BLaER1 treated with 17β-estradiol and CSF1 and Interleukin-3, amounts not matched to agents 10 nM and 100 nM (cell line): ENCODE measurements at regions not wholly inside any gene's neighbourhood (a gene's known extent, or its start where the extent isn't known, plus 50 kb on each side); places are given as distances from the start of the nearest gene placed in this dataset.

Experiments
- H3K27ac ChIP-seq, 11 experiments: shearing (Covaris generic); formaldehyde crosslinking; 2 replicates each; pipeline ENCODE4 v1.8.1; 2022
- H3K27me3 ChIP-seq, 11 experiments: shearing (Covaris generic); formaldehyde crosslinking; 2 replicates each; pipeline ENCODE4 v1.8.1; 2022
- H3K36me3 ChIP-seq, 11 experiments: shearing (Covaris generic); formaldehyde crosslinking; 2 replicates each; pipeline ENCODE4 v1.8.1; 2022
- H3K4me1 ChIP-seq, 10 experiments: shearing (Covaris generic); formaldehyde crosslinking; 2 replicates each; pipeline ENCODE4 v1.8.1; 2022
- H3K4me2 ChIP-seq, 11 experiments: shearing (Covaris generic); formaldehyde crosslinking; 2 replicates each; pipeline ENCODE4 v1.8.1; 2022
- H3K4me3 ChIP-seq, 10 experiments: shearing (Covaris generic); formaldehyde crosslinking; 2 replicates each; pipeline ENCODE4 v1.8.1; 2022
- H3K9ac ChIP-seq, 11 experiments: shearing (Covaris generic); formaldehyde crosslinking; 2 replicates each; pipeline ENCODE4 v1.8.1; 2022
- H3K9me3 ChIP-seq, 11 experiments: shearing (Covaris generic); formaldehyde crosslinking; replicated peaks in 1 of 11; 2 replicates each; pipeline ENCODE4 v1.8.1; 2022
- H4K20me1 ChIP-seq, 11 experiments: shearing (Covaris generic); formaldehyde crosslinking; 2 replicates each; pipeline ENCODE4 v1.8.1; 2022
- Cebpa-rat ChIP-seq, 11 experiments: shearing (Covaris generic); IDR thresholded peaks; 2 replicates each; pipeline ENCODE4 v1.8.1; 2022

- no peak overlapping the region for H3K9ac ChIP-seq
- H3K36me3 ChIP-seq = no peaks in the 10 kb centered on the region
- no peaks in the 10 kb centered on the region for H3K27me3 ChIP-seq
- H3K9me3 ChIP-seq = no peaks in the 10 kb centered on the region
- H3K4me1 ChIP-seq = peaks cover 21 to 100% (median 82%) of the 10 kb centered on the region in 10 experiments
- H3K27ac ChIP-seq = no peak overlapping the region
- peak overlapping the region in 8 of 11 experiments; percentile 76 to 97 (median 86); a peak in 13 of 22 replicates for H3K4me2 ChIP-seq
- H3K4me3 ChIP-seq = no peak overlapping the region
- TF ChIP-seq Cebpa-rat (IDR thresholded peaks at IDR 0.05) = no peak
- peaks cover 0 to 16% (median 0%) of the 10 kb centered on the region in 11 experiments; a peak in 3 of 22 replicates for H4K20me1 ChIP-seq
Observed at GRCh38 chr9:135220601-135221575, 133.4 kb downstream of the OLFM1 start.

- H4K20me1 ChIP-seq = peaks cover 0 to 16% (median 0%) of the 10 kb centered on the region in 11 experiments; a peak in 3 of 22 replicates
- peak overlapping the region; percentile 65 to 97 (median 79); a peak in 20 of 22 replicates for H3K4me2 ChIP-seq
- H3K4me3 ChIP-seq = no peak overlapping the region
- no peaks in the 10 kb centered on the region for H3K36me3 ChIP-seq
- TF ChIP-seq Cebpa-rat (IDR thresholded peaks at IDR 0.05) = no peak
- H3K9me3 ChIP-seq = no peaks in the 10 kb centered on the region
- no peaks in the 10 kb centered on the region for H3K27me3 ChIP-seq
- H3K27ac ChIP-seq = peak overlapping the region in 1 of 11 experiments; percentile 42; a peak in 1 of 22 replicates
- H3K9ac ChIP-seq = peak overlapping the region in 3 of 11 experiments; percentile 27 to 54 (median 46); a peak in 3 of 22 replicates
- H3K4me1 ChIP-seq = peaks cover 21 to 93% (median 76%) of the 10 kb centered on the region in 10 experiments
Observed at GRCh38 chr9:135221576-135221950, 134.1 kb downstream of the OLFM1 start.

- no peaks in the 10 kb centered on the region for H3K27me3 ChIP-seq
- H3K9me3 ChIP-seq = no peaks in the 10 kb centered on the region
- peaks cover 0 to 16% (median 0%) of the 10 kb centered on the region in 11 experiments; a peak in 3 of 22 replicates for H4K20me1 ChIP-seq
- H3K9ac ChIP-seq = peak overlapping the region in 8 of 11 experiments; percentile 23 to 57 (median 46); a peak in 11 of 22 replicates
- H3K4me3 ChIP-seq = no peak overlapping the region; a peak in 1 of 20 replicates
- H3K36me3 ChIP-seq = no peaks in the 10 kb centered on the region
- peak overlapping the region; percentile 65 to 97 (median 79) for H3K4me2 ChIP-seq
- H3K4me1 ChIP-seq = peaks cover 21 to 92% (median 72%) of the 10 kb centered on the region in 10 experiments
- no peak for TF ChIP-seq Cebpa-rat (IDR thresholded peaks at IDR 0.05)
- peak overlapping the region in 4 of 11 experiments; percentile 2 to 42 (median 12); a peak in 2 of 22 replicates for H3K27ac ChIP-seq
Observed at GRCh38 chr9:135221951-135222631, 134.6 kb downstream of the OLFM1 start.

GRCh38 chr9:135222881-135223760, 135.7 kb downstream of the OLFM1 start:
- peaks cover 21 to 88% (median 68%) of the 10 kb centered on the region in 10 experiments for H3K4me1 ChIP-seq
- no peak overlapping the region; a peak in 1 of 20 replicates for H3K4me3 ChIP-seq
- H4K20me1 ChIP-seq = peaks cover 0 to 16% (median 0%) of the 10 kb centered on the region in 11 experiments; a peak in 2 of 22 replicates
- H3K36me3 ChIP-seq = no peaks in the 10 kb centered on the region
- no peaks in the 10 kb centered on the region for H3K9me3 ChIP-seq
- peak overlapping the region in 2 of 11 experiments; percentile 23 to 42; a peak in 2 of 22 replicates for H3K27ac ChIP-seq
- TF ChIP-seq Cebpa-rat (IDR thresholded peaks at IDR 0.05) = no peak
- H3K27me3 ChIP-seq = no peaks in the 10 kb centered on the region
- peak overlapping the region in 6 of 11 experiments; percentile 27 to 57 (median 41); a peak in 10 of 22 replicates for H3K9ac ChIP-seq
- peak overlapping the region in 10 of 11 experiments; percentile 74 to 97 (median 80); a peak in 20 of 22 replicates for H3K4me2 ChIP-seq

GRCh38 chr9:135223831-135224230, 136.4 kb downstream of the OLFM1 start:
- Histone ChIP-seq H3K36me3 (no peaks in the 10 kb centered on the region), H4K20me1 (peaks cover 0 to 18% (median 0%) of the 10 kb centered on the region in 11 experiments; a peak in 2 of 22 replicates), H3K27me3 (no peaks in the 10 kb centered on the region), H3K9ac (peak overlapping the region in 1 of 11 experiments; percentile 27; a peak in 3 of 22 replicates), H3K4me2 (peak overlapping the region in 9 of 11 experiments; percentile 74 to 97 (median 80); a peak in 17 of 22 replicates), H3K4me1 (peaks cover 17 to 82% (median 61%) of the 10 kb centered on the region in 10 experiments), H3K27ac (no peak overlapping the region), H3K4me3 (no peak overlapping the region), H3K9me3 (no peaks in the 10 kb centered on the region)
- TF ChIP-seq Cebpa-rat (IDR thresholded peaks at IDR 0.05) = no peak

- H3K4me2 ChIP-seq = peak overlapping the region in 10 of 11 experiments; percentile 19 to 97 (median 80); a peak in 18 of 22 replicates
- no peak overlapping the region for H3K9ac ChIP-seq
- H3K36me3 ChIP-seq = no peaks in the 10 kb centered on the region
- H3K4me3 ChIP-seq = no peak overlapping the region
- no peaks in the 10 kb centered on the region for H3K27me3 ChIP-seq
- no peaks in the 10 kb centered on the region for H3K9me3 ChIP-seq
- H3K4me1 ChIP-seq = peaks cover 14 to 76% (median 56%) of the 10 kb centered on the region in 10 experiments
- H4K20me1 ChIP-seq = peaks cover 0 to 23% (median 0%) of the 10 kb centered on the region in 11 experiments; a peak in 2 of 22 replicates
- H3K27ac ChIP-seq = no peak overlapping the region
- TF ChIP-seq Cebpa-rat (IDR thresholded peaks at IDR 0.05) = peak in 2 of 11 experiments; percentile 29 to 40; a peak in 2 of 22 replicates
Observed at GRCh38 chr9:135224286-135224877, 136.9 kb downstream of the OLFM1 start.

GRCh38 chr9:135224921-135225541, 137.6 kb downstream of the OLFM1 start:
- Histone ChIP-seq H3K9ac (no peak overlapping the region), H3K4me2 (peak overlapping the region in 9 of 11 experiments; percentile 74 to 97 (median 80); a peak in 17 of 22 replicates), H3K36me3 (no peaks in the 10 kb centered on the region), H3K9me3 (no peaks in the 10 kb centered on the region), H4K20me1 (peaks cover 0 to 24% (median 0%) of the 10 kb centered on the region in 11 experiments; a peak in 2 of 22 replicates), H3K27ac (no peak overlapping the region), H3K4me1 (peaks cover 14 to 70% (median 52%) of the 10 kb centered on the region in 10 experiments), H3K4me3 (no peak overlapping the region), H3K27me3 (no peaks in the 10 kb centered on the region)
- TF ChIP-seq Cebpa-rat (IDR thresholded peaks at IDR 0.05) = no peak
